ENCODE measurements at regions not wholly inside any gene's neighbourhood (a gene's known extent, or its start where the extent isn't known, plus 50 kb on each side); places are given as distances from the start of the nearest gene placed in this dataset.

- H3K27me3 ChIP-seq, result no peaks in the 10 kb centered on the region
- no peaks in the 10 kb centered on the region for H3K9me3 ChIP-seq
- TF ChIP-seq POLR2A (IDR thresholded peaks at IDR 0.05), result no peak
- TF ChIP-seq CTCF (IDR thresholded peaks at IDR 0.05), result no peak
- no peak for DNase-seq
- no peaks in the 10 kb centered on the region for H3K36me3 ChIP-seq
- H3K4me1 ChIP-seq, result no peaks in the 10 kb centered on the region
- no peak overlapping the region for H3K4me3 ChIP-seq
- H3K27ac ChIP-seq, result no peak overlapping the region
Observed at GRCh38 chr11:11074686-11075335, 217.0 kb upstream of the ZBED5 start.

DNA sequence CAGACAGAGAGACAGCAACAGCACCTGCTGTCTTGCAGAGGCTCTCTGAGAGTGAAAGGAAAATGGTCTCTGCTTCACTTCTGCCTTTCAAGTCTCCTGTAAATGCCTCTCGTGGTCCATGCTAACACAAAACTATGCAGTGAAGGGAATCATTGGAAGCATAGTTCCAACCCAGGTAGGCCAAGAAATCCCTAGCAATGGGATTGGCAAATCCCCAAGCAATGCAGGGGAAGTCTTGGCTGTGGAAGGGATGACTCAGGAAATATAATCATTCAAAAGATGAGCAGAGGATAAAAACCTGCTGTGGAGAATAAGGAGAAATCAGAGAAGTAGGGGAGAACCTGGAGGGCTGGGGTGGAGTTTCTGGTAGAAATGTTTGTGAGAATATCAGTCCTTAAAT is 216.1 kb upstream of the ZBED5 start:
- H3K36me3 ChIP-seq, result no peaks in the 10 kb centered on the region
- H3K27me3 ChIP-seq, result no peaks in the 10 kb centered on the region
- no peak overlapping the region for H3K4me3 ChIP-seq
- H3K4me1 ChIP-seq, result no peaks in the 10 kb centered on the region
- DNase-seq, result no peak
- no peak for TF ChIP-seq CTCF (IDR thresholded peaks at IDR 0.05)
- H3K27ac ChIP-seq, result no peak overlapping the region
- H3K9me3 ChIP-seq, result no peaks in the 10 kb centered on the region

DNA sequence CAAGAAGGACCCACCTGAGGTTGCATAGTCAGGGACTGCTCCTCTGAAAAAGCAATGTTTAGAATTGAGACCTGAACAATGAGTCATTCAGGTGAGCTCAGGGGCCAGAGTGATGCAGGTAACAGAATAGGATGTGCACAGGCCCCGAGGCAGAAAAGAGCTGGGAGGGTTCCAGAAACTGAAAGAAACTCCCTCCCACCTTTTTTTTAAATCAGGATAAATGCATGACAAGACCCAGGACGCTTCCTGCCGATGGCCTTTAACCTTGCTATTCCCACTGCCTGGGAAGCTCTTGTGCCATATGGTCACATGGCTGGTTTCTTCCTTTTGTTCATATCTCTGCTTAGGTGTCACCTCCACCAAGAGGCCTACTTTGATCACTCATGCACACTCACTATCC is 214.2 kb upstream of the ZBED5 start:
- Histone ChIP-seq H3K4me1 (no peaks in the 10 kb centered on the region), H3K27me3 (no peaks in the 10 kb centered on the region), H3K4me3 (no peak overlapping the region), H3K27ac (no peak overlapping the region), H3K36me3 (no peaks in the 10 kb centered on the region), H3K9me3 (no peaks in the 10 kb centered on the region)
- TF ChIP-seq CTCF (IDR thresholded peaks at IDR 0.05) (no peak), POLR2A (IDR thresholded peaks at IDR 0.05) (no peak)
- no peak for DNase-seq

DNA sequence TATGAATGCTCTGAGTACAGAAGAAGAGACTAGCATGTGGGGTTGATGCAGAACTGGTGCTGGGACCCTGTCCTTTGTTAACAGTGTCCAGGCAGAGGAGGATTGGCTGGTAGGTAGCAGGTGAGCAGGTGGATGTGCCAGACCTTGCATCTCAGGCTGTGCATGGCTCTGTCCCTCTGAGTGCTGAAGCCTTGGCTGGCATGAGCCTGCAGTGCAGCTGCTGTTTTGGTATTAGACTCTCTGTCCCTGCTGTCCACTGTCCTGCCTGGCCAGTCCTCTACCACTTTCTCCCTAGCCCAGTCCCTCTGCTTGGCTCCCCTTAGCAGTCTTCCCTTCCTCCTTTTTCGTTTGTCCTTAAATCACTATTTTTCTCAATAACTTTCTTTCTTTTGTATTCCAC is 213.6 kb upstream of the ZBED5 start:
- no peak for TF ChIP-seq CTCF (IDR thresholded peaks at IDR 0.05)
- no peak for TF ChIP-seq POLR2A (IDR thresholded peaks at IDR 0.05)
- Histone ChIP-seq H3K4me1 (no peaks in the 10 kb centered on the region), H3K36me3 (no peaks in the 10 kb centered on the region), H3K9me3 (no peaks in the 10 kb centered on the region), H3K4me3 (no peak overlapping the region), H3K27me3 (no peaks in the 10 kb centered on the region), H3K27ac (no peak overlapping the region)
- DNase-seq, result no peak

GRCh38 chr11:11070976-11071375 is 213.1 kb upstream of the ZBED5 start:
- DNase-seq, result no peak
- Histone ChIP-seq H3K4me1 (no peaks in the 10 kb centered on the region), H3K9me3 (no peaks in the 10 kb centered on the region), H3K27me3 (no peaks in the 10 kb centered on the region), H3K36me3 (no peaks in the 10 kb centered on the region), H3K27ac (no peak overlapping the region), H3K4me3 (no peak overlapping the region)
- TF ChIP-seq CTCF (IDR thresholded peaks at IDR 0.05) (no peak), POLR2A (IDR thresholded peaks at IDR 0.05) (no peak)

Measured in Peyer's patch (tissue), 4 donors.